OCI-LY3 (cell line): ENCODE measurements at regions not wholly inside any gene's neighbourhood (a gene's known extent, or its start where the extent isn't known, plus 50 kb on each side); places are given as distances from the start of the nearest gene placed in this dataset.

Source experiments
- CTCF ChIP-seq: fragments of 200-600, 300-600 bp; sonication (generic); IDR thresholded peaks from 2 replicates; pipeline ENCODE4 v1.5.1; 2014; ENCODE audit warnings: antibody characterized with exemption, low read length, low read depth
- EZH2phosphoT487 ChIP-seq: fragments of 200-600 bp; shearing (Covaris generic); IDR thresholded peaks from 2 replicates; pipeline ENCODE4 v1.6.1; 2018; ENCODE audit warnings: antibody characterized with exemption, mixed run types, low read depth

GRCh38 chr3:124407260-124407659 is 323.0 kb upstream of the UMPS start:
- no peak for TF ChIP-seq CTCF
- no peak for TF ChIP-seq EZH2phosphoT487
